ENCODE measurements at regions not wholly inside any gene's neighbourhood (a gene's known extent, or its start where the extent isn't known, plus 50 kb on each side); places are given as distances from the start of the nearest gene placed in this dataset.

DNA sequence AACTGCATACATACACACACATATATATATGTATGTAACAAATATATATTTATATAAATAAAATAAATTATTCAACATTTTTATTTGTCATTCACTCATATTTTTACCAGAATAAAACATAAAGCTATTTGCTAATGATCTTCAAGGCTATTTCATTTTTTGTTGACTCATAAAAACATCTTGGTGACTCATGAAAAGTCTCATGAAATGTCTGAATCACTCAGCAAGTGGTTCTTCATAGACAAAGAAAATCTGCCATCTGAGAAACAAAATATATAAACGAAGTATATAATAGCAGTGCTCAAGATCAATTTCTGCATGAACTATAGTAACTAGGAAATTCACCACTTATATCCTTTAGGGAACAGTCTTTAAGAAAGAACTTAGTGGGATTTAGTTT, 764.8 kb upstream of the FAT3 start:
- TF ChIP-seq, protein P1, sequence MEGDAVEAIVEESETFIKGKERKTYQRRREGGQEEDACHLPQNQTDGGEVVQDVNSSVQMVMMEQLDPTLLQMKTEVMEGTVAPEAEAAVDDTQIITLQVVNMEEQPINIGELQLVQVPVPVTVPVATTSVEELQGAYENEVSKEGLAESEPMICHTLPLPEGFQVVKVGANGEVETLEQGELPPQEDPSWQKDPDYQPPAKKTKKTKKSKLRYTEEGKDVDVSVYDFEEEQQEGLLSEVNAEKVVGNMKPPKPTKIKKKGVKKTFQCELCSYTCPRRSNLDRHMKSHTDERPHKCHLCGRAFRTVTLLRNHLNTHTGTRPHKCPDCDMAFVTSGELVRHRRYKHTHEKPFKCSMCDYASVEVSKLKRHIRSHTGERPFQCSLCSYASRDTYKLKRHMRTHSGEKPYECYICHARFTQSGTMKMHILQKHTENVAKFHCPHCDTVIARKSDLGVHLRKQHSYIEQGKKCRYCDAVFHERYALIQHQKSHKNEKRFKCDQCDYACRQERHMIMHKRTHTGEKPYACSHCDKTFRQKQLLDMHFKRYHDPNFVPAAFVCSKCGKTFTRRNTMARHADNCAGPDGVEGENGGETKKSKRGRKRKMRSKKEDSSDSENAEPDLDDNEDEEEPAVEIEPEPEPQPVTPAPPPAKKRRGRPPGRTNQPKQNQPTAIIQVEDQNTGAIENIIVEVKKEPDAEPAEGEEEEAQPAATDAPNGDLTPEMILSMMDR (IDR thresholded peaks at IDR 0.05; ENCODE audit: insufficient read depth, low read depth, low read length, missing control alignments), result no peak
- H3K4me3 ChIP-seq (ENCODE audit: low read length), result no peak overlapping the region
- DNase-seq (ENCODE audit: low read depth), result peak; percentile 30

DNA sequence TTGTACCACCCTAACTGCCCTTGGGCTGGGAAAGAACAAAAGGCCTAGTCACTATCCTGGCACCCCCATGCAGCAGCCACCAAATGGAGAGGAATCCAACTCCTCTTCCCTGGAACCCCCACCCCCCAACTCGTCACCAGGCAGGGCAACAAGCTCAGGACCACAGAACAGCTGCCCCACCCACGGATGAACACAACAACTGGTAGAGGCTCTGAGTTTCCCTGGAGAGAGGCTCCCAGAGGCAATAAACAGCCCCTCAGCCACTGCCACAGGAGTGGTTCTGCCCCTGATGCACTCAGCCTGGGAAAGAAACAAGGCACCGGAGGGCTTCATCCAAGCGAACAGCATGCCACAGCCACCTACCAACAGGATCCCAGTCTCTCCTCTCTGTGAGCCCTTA, 778.4 kb upstream of the FAT3 start:
- no peak overlapping the region for H3K4me3 ChIP-seq (ENCODE audit: low read length)
- DNase-seq (ENCODE audit: low read depth), result no peak
- TF ChIP-seq, protein P1 (IDR thresholded peaks at IDR 0.05; ENCODE audit: insufficient read depth, low read depth, low read length, missing control alignments), result no peak

DNA sequence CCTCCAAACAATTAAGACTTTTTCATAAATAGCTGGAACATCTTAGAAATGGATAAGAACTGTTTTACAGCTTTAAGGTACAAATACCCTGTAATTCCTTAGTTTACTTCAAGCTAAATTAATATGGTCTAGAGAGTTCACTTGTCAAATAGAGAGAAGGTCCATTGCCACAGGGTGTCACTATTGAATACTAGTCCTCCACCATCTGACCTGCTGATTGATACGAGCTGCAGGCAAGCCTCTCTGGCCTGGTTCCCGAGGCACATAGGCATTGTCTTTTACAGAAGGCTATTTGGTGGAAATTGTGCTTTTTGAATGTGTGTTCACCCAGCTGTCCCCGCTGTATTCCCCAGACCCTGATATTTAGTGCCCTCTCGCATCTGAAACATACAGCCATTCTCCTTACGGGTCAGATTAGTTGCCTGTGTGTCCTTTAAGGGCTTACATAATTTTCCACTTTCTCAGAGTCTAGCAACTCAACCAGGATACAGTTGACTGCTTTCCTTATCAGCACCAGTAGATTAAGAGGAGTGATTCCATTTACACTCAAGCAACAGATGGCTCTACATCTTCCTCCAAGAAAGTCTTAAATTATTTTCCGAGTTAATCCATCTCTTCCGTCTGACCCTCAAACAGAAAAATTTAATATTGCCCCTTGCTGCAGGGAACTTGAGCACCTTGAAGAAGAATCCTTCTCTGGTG, 788.8 kb upstream of the FAT3 start:
- DNase-seq (ENCODE audit: low read depth), result peak; percentile 5
- no peak overlapping the region for H3K4me3 ChIP-seq (ENCODE audit: low read length)
- TF ChIP-seq, protein P1 (IDR thresholded peaks at IDR 0.05; ENCODE audit: insufficient read depth, low read depth, low read length, missing control alignments), result peak; percentile 9

DNA sequence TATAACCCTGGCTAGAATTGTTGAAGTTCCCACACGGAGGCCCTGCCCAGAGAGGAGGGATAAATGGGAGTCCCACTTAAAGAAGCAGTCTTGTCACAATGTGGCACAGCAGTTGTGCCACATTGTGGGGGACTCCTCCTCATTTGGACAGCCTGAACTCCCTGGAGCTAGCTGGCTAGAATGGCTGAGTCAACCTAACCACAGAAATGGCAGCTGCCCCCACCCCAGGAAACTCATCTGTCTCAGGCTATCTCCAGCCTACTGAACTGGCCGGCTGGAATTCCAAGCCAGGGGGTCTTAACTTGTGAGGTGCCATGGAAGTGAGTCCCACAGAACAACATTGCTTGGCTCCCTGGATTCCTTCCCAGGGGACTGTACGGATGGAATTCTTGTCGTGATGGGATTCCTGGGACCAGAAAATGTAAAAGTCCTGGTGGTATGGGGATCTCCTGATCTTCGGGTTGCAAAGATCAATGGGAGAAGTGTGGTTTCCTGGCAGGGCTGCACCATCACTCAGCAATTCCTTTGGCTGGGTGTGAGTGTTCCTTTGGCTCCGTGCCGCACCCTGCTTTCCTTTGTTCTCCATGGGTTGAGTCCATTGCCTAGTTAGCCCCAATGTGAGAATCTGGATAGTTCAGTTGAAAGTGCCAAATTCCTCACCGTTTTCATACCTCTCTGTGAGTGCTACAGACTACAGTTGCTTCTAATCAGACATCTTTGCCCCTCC, 791.2 kb upstream of the FAT3 start:
- TF ChIP-seq, protein P1 (IDR thresholded peaks at IDR 0.05; ENCODE audit: insufficient read depth, low read depth, low read length, missing control alignments), result no peak
- DNase-seq (ENCODE audit: low read depth), result no peak
- H3K4me3 ChIP-seq (ENCODE audit: low read length), result no peak overlapping the region

DNA sequence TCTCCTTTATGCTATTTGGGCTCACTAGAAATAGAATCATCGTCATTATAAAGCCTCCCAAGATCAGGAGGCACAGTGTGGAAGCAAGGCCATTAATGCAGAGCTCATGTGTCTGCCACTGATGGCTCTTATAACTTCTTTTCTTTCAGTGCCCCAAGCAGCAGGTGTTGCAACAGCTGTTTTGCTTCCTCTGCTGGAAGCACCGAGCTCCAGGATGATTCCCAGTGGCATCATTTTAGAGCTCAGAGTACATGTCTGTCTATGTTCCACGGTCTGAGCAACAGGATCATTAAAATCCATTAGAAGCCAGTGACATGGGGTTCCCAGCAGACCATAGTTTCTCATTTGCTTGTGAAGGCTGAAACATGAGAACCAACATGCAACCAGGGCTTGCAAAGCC, 803.0 kb upstream of the FAT3 start:
- TF ChIP-seq, protein P1 (IDR thresholded peaks at IDR 0.05; ENCODE audit: insufficient read depth, low read depth, low read length, missing control alignments), result no peak
- no peak for DNase-seq (ENCODE audit: low read depth)
- no peak overlapping the region for H3K4me3 ChIP-seq (ENCODE audit: low read length)

DNA sequence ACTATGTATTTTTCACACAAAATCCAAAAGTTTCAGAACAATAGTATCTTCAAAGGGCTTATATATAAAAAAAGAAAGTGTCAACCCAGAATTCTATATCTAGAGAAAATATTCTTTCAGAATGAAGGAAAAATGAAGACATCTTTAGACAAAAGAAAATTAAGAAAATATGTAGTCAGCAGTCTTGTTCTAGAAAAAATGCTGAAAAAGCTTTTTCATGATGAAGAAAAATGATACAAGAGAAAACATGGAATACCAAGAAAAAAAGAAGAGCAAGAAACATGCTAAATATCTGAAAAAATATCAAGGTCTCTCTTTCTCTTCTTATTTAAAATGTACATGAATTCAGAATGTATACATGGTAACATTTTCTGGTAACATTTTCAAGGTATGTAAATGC, 816.8 kb upstream of the FAT3 start:
- no peak for DNase-seq (ENCODE audit: low read depth)
- TF ChIP-seq, protein P1 (IDR thresholded peaks at IDR 0.05; ENCODE audit: insufficient read depth, low read depth, low read length, missing control alignments), result no peak
- H3K4me3 ChIP-seq (ENCODE audit: low read length), result no peak overlapping the region

Data from epithelial cell of esophagus (primary cell).